HuH-7 (cell line): ENCODE measurements at regions not wholly inside any gene's neighbourhood (a gene's known extent, or its start where the extent isn't known, plus 50 kb on each side); places are given as distances from the start of the nearest gene placed in this dataset.
"Not testable (repeated sequence)": the region's sequence is repeated elsewhere in the genome, so short reads cannot be mapped to it uniquely, and the experiment has no call there.

ENCODE experiments used
- DNase-seq: peaks from one replicate; pipeline ENCODE4 v3.0.0; 2011; ENCODE audit warnings: low spot score

GRCh38 chr5:104084896-104085295, 522.3 kb upstream of the NUDT12 start:
- DNase-seq: peak; percentile 1

DNA sequence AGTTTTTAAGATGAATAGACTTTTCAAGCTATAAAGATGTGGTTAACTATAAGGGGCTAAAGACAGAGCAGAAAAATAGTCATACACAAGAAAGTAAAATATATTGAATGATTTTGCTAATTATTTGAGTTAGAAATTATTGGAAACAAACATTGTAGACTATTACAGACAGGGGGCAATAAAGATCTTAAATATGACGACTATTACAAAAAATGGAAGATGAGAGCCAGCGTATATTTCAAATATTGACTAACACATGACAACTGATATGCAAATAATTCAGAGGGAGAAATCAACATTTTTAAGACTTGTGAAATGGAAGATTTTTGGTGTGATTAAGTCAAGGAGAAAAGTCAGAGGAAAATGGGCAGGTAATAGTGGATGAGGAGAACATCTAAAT, 520.2 kb upstream of the NUDT12 start:
- no peak for DNase-seq

DNA sequence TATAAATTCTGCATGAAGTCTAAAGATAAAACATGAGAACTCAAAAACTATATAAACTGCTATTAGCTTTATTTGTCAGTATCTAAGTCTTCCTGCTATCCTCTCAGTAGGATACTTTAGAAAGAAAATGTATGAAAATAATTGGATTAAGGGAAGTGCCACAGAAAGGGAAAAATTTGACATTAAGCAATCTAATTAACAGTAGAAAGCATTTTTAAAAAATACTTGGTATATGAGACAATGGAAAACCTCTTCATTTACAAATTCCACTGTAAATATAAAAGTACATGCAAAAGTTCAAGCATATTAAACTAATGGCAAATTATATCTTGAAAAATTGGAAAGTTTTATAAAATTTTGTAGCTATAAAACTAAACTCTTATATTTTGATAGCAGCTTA, 518.6 kb upstream of the NUDT12 start:
- DNase-seq: no peak

DNA sequence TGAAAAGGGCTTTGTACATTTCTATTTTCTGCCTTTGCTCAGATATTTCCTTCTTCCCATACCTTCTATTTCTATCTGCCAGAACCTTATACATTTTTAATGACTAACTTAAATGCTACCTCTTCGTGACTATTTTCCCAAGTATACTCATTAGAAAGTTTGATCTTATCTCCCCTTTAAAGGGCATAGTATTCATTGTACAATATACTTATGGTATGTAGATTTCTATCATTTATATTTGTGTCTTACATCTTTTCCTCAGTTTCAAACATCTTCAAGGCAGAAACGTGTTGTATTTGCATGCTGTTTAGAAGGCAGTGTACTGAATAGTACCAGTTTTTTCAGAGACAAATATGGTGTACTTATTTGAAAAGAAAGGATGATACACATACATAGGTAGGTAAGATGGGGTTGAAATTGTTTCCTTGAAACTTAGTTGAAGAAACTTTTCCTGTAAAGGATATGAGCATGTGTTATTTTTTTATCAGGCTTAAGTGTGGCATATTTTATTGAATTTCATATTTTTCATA, 518.1 kb upstream of the NUDT12 start:
- DNase-seq: no peak

DNA sequence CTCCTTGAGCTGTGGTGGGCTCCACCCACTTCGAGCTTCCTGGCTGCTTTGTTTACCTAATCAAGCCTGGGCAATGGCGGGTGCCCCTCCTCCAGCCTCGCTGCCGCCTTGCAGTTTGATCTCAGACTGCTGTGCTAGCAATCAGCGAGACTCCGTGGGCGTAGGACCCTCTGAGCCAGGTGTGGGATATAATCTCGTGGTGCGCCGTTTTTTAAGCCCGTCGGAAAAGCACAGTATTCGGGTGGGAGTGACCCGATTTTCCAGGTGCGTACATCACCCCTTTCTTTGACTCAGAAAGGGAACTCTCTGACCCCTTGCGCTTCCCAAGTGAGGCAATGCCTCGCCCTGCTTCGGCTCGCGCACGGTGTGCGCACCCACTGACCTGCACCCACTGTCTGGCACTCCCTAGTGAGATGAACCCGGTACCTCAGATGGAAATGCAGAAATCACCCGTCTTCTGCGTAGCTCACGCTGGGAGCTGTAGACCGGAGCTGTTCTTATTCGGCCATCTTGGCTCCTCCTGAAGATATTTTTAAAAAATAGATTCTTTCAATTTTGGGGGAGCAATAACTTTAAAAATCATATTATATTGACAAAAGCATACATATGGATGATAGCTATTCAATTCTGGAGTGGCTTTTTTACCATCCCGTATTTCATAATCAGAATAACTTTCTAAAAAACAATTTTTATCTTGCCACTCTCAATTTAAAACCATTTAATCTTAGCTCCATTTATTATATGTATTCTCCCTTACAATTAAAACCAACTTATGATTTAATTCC, 517.5 kb upstream of the NUDT12 start:
- DNase-seq: not testable (repeated sequence)

GRCh38 chr5:104071887-104072286, 509.3 kb upstream of the NUDT12 start:
- DNase-seq: no peak

DNA sequence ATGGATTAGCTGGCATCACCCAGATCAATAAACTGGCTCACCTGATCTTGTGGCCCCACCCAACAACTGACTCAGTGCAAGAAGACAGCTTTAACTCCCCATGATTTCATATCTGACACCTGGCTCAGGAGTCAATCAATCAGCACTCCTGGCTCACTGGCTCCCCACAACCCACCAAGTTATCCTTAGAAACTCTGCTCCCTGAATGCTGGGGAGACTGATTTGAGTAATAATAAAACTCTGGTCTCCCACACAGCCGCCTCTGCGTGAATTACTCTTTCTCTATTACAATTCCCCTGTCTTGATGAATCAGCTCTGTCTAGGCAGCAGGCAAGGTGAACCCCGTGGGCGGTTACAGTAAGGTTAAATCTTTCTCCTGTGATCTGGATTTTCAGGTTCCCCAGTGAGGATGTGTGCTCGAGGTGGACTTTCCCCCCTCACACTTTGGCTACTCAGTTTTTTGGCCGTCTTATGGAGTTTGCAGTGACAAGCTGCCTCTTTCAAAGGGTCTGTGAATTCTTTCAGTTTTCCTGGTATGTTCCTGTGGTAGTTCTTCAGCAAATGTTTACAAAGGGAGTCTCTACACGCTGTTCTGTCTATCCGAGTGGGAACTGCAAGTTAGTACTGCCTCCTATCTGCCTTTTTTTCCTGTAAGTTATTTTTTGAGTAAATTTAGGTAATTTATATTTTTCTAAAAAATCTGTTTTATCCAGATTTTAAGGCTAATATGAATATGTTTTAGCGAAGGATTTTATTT, 500.2 kb upstream of the NUDT12 start:
- DNase-seq: no peak

GRCh38 chr5:104061707-104062106, 499.1 kb upstream of the NUDT12 start:
- DNase-seq: no peak

DNA sequence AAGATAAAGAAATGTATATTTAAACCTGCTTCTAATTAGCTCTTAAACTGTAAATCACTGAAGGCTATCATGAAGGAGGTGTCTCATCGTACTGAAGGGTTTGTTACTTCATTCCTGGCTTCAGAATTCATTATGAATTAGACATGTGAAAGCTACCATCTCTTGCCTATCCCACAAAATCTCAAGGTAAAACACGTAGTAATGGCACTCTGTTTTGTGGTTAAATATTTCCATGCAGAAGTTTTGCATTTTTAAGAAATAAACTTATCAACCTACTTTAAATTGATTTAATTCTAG, 490.7 kb upstream of the NUDT12 start:
- DNase-seq: no peak

GRCh38 chr5:104052558-104053352, 490.2 kb upstream of the NUDT12 start:
- DNase-seq: no peak

GRCh38 chr5:104050436-104050835, 487.8 kb upstream of the NUDT12 start:
- DNase-seq: no peak

DNA sequence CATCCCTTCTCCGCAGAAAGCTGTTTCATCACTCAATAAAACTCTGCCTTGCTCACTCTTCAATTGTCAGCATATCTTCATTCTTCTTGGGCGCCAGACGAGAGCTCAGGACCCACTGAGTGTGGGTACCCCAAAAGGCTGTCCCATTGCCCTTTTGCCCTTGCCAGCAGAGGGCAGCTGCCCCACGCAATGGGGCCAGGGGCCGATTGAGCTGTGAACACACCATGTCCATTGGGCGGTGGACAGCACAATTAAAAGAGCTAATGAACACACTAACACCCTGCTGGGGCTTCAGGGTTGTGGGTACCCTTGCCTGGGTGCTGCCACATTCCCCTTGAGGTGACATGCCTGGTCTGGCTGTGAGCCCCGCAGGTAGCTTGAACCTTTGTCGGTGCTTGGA, 487.2 kb upstream of the NUDT12 start:
- DNase-seq: no peak

DNA sequence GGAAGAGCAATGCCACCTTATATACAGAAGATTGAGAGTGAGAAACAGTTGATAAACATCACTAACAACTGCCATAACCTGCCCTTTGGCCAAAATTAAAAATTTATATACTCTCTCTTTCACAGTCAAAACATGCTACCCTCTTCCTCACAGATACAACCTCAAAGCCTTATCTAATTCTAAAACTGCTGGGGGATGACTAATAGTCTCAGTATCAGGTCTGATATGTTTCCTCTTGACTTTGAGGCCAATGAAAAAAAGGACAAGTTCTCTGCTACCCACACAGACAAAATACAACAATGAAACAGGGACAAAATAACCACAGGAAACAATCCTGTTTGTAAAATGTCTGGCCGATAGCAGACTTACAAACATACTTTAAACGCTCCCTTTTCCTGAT, 485.6 kb upstream of the NUDT12 start:
- no peak for DNase-seq

DNA sequence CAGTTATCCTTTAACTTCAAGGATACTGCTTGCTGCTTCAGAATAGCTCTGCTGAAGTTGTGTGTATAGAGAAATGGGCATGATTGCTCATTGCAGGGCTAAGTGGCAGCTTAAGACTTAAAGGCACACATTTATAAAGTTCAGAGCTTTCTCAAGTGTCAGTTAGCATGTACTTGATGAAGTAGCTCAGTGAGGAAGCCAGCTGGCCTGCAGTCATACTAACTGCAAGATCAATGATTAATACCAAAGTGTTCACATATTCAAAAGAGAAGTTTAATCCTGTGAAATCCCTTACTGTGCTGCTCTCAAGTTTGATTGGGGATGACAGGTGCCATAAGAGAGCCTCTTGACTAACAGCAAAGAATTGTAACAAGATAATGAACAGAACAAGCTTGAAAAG, 483.4 kb upstream of the NUDT12 start:
- DNase-seq: no peak

GRCh38 chr5:104039871-104040270, 477.3 kb upstream of the NUDT12 start:
- not testable (repeated sequence) for DNase-seq

GRCh38 chr5:104037136-104037535, 474.5 kb upstream of the NUDT12 start:
- DNase-seq: not testable (repeated sequence)

- DNase-seq: not testable (repeated sequence)
Measured at GRCh38 chr5:104033186-104033585, 470.6 kb upstream of the NUDT12 start.

DNA sequence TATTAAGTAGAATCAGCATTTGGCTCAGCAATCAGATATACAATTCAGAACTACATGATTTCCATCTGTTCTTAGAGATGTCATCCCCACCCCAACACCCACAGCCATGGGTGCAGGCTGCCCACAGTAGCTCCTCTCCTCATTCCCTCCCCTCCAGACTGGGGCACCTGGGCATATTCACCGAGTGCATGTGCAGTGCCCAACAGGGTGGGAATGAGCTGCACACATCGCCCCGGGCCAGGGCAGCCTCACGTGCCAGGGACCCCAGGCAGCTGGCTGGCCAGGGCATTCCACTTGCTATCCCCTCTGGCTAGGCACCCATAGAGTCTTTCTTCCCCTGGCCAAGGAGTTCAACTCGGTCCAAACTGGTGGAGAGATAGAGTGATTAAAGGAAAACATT, 461.9 kb upstream of the NUDT12 start:
- DNase-seq: no peak

GRCh38 chr5:104023739-104024138, 461.1 kb upstream of the NUDT12 start:
- no peak for DNase-seq

GRCh38 chr5:104019956-104020355, 457.4 kb upstream of the NUDT12 start:
- DNase-seq: no peak

DNA sequence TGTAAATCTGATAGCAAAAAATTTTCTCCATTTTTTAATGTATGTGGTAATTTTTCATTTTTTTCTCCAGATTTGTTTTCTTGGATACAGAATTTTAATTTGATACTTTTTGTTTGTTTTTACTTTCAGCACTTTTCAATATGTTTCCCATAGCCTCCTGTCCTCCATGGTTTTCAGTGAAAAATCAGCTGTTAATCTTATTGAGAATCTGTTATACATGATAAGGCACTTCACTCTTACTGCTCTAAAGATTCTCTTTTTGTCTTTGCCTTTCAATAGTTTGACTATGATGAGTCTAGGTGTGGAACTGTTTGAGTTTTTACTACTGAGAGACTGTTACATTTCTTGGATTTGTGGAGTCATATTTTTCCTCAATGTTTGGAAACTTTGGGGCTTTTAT, 455.7 kb upstream of the NUDT12 start:
- no peak for DNase-seq

GRCh38 chr5:104016646-104017045, 454.1 kb upstream of the NUDT12 start:
- DNase-seq: no peak

DNA sequence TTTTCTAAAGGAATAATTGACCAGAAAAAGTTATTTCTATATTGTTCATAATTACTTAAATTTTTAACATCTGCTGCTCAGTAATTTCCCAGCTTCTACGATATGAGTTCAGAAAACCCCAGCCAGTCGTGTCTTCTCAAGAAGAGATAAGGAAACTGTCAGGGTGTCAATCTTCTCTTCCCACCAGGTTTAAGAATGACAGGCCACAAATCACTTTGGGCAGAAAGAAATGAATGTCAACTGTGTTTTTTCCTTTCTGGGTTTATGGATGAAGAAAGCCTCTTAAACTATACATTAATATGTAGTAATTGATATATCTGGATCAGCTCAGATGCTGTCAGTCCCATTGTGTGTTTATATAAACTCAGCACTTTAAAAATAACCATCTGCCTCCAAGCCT, 453.2 kb upstream of the NUDT12 start:
- DNase-seq: no peak
